NB4 (cell line): ENCODE measurements at regions not wholly inside any gene's neighbourhood (a gene's known extent, or its start where the extent isn't known, plus 50 kb on each side); places are given as distances from the start of the nearest gene placed in this dataset.

Experiments
- DNase-seq: peaks from one replicate; pipeline ENCODE4 v3.0.0; 2010; ENCODE audit warnings: low read depth
- H3K4me3 ChIP-seq: one replicate; pipeline ENCODE4 v1.5.1; 2011; ENCODE audit warnings: mild to moderate bottlenecking, low read depth, low read length, moderate library complexity
- MAX ChIP-seq: IDR thresholded peaks from 2 replicates; pipeline ENCODE4 v1.6.1; 2011; ENCODE audit warnings: low read depth, low read length
- MYC ChIP-seq: IDR thresholded peaks from 2 replicates; pipeline ENCODE4 v1.6.1; 2011; ENCODE audit warnings: low read depth, low read length
- POLR2A ChIP-seq: IDR thresholded peaks from 2 replicates; pipeline ENCODE4 v1.6.1; 2011; ENCODE audit warnings: mild to moderate bottlenecking; ENCODE audit not compliant: insufficient read length; ENCODE audit errors: extremely low read depth
- TF ChIP-seq, protein P1 (sequence below): IDR thresholded peaks from one replicate; pipeline ENCODE4 v1.5.1; 2012; ENCODE audit warnings: low read depth, low read length

- no peak for DNase-seq
- no peak overlapping the region for H3K4me3 ChIP-seq
- no peak for TF ChIP-seq POLR2A
- no peak for TF ChIP-seq MYC
- TF ChIP-seq, protein P1, sequence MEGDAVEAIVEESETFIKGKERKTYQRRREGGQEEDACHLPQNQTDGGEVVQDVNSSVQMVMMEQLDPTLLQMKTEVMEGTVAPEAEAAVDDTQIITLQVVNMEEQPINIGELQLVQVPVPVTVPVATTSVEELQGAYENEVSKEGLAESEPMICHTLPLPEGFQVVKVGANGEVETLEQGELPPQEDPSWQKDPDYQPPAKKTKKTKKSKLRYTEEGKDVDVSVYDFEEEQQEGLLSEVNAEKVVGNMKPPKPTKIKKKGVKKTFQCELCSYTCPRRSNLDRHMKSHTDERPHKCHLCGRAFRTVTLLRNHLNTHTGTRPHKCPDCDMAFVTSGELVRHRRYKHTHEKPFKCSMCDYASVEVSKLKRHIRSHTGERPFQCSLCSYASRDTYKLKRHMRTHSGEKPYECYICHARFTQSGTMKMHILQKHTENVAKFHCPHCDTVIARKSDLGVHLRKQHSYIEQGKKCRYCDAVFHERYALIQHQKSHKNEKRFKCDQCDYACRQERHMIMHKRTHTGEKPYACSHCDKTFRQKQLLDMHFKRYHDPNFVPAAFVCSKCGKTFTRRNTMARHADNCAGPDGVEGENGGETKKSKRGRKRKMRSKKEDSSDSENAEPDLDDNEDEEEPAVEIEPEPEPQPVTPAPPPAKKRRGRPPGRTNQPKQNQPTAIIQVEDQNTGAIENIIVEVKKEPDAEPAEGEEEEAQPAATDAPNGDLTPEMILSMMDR, result no peak
Measured at GRCh38 chr5:87164409-87164808, 103.3 kb upstream of the RASA1 start.

DNA sequence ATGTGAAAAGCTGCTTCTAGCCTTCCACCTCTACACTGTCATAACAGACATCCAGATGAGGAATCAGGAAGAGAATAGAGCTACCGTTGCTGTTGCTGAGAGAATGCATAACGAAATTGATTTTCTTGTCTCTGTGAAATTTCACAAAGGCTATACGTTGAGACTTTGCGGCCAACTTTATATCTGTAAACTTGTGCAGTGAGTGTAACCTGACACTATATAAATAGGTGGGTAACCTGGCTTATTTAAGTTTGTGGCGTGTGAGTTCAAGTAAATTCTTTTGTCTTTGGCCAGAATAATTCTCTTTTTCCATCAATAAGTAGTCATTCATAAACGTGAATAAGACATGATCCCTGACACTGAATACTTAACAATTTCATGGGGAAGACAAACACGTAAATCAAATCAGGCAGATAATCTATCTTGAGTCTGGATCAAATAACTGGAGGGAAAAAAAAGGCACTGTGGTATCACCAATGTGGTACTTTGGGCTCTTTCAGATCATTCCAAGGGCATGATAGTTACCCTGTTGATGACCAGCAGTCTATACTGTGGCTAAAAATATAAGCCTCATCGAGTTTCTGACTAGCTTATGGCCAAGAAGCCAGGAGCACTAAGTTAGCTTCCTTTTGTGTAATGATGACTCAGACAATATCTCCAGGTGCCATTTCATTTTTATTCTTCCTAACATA is 98.2 kb upstream of the RASA1 start:
- TF ChIP-seq POLR2A (no peak), MYC (no peak), MAX (no peak)
- TF ChIP-seq, protein P1, result no peak
- no peak for DNase-seq
- H3K4me3 ChIP-seq, result no peak overlapping the region

DNA sequence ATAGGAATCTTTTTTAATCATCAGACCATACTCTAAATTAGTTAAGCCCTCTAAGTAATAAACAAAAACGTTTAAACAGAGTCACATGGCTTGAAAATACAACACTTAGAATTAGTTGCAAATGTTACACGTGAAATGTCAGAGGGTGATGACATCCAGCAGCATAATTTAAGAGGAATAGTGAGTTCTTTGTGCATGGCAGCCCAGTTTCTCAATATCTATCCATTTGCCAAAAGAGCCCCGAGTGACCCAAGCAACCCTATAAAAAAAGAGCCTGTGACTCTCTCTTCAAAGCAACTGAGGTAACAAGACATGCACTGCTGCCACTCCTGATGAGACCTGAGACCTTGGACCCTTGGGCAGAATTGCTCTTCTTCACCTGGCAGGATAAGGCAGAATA is 96.9 kb upstream of the RASA1 start:
- H3K4me3 ChIP-seq, result no peak overlapping the region
- TF ChIP-seq MYC, result no peak
- TF ChIP-seq, protein P1, result no peak
- TF ChIP-seq POLR2A, result no peak
- no peak for TF ChIP-seq MAX
- no peak for DNase-seq

DNA sequence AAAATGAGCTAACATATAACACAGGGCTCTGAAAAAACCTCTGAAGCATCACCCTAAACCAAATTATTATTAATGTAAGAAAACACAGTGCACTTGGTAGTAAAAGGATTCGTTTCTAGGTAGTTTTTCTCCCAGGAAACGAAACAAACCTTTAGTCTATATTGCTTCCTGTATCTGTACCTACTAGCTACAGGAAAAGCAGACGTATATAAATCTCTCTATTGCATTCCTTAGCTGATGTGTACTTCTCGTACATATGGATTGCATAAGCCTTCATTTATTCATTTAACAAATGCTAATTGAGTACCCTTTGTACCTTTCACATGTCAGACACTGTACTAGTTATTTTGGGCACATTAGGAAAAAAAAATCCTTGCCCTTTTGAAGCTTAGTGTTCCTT is 85.0 kb upstream of the RASA1 start:
- no peak overlapping the region for H3K4me3 ChIP-seq
- no peak for DNase-seq
- TF ChIP-seq MYC, result no peak
- TF ChIP-seq POLR2A, result no peak
- TF ChIP-seq MAX, result no peak
- TF ChIP-seq, protein P1, result no peak

DNA sequence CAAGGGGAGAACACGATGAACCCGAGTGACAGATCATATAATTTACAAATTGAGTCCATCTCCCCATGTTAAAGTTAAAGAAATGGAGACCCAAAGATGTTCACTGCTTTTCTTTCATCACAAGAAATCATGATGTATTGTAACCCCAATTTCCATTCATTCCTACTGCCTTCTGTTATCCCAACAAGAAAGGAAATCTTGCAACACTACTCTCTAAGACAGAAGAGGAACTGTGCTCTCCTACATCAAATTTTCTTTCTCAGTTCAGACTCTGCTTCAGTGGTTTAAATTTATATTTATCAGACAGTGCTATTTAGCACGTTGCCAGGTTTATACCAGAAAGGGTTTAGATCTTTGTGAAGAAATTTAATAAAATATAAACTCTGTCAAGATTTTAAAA is 83.8 kb upstream of the RASA1 start:
- H3K4me3 ChIP-seq, result no peak overlapping the region
- no peak for DNase-seq
- TF ChIP-seq MYC (no peak), POLR2A (no peak), MAX (no peak)
- TF ChIP-seq, protein P1, result no peak

DNA sequence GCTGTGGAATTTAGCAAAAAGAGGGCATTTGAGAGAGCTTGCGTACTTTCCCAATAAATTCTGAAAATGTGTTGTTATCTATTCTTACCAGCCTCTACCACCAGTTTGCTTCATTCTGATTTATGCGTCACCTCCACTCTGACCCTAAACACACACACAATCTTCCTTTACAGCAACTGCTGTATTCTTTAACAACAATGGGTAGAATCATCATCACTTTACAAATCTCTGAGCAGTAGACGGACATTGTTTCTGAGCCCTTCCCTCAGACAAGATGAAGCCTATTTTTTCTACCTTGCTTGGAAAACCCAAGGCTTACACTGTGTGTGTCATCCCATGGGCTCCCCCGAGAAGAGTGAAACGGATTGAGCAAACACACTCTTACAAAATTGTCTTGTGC is 83.1 kb upstream of the RASA1 start:
- no peak for TF ChIP-seq MAX
- TF ChIP-seq POLR2A, result no peak
- no peak for TF ChIP-seq MYC
- TF ChIP-seq, protein P1, result no peak
- no peak overlapping the region for H3K4me3 ChIP-seq
- no peak for DNase-seq
